Psoas muscle (tissue), 7 donors: ENCODE measurements at regions not wholly inside any gene's neighbourhood (a gene's known extent, or its start where the extent isn't known, plus 50 kb on each side); places are given as distances from the start of the nearest gene placed in this dataset.

Source experiments
- ATAC-seq, 4 donors: fragments of 200-7000 bp; cut with Tn5 transposase; one replicate each; pipeline ENCODE4 v1.9.1; 2020; ENCODE audit warnings: moderate library complexity in 3 of 4, mild to moderate bottlenecking in 2 of 4
- DNase-seq, 2 donors: peaks; one replicate each; pipeline ENCODE4 v3.0.0-alpha.2; 2020
- H3K27ac ChIP-seq: fragments of 200-600 bp; one replicate; pipeline ENCODE4 v1.8.0; 2022
- H3K27me3 ChIP-seq, 3 donors: fragments of 200-600 bp in 1 of 3; one replicate each; pipeline versions ENCODE4 v1.6.1 to v1.8.0; 2013 to 2022; ENCODE audit warnings: low read length in 2 of 3, mild to moderate bottlenecking in 2 of 3, moderate library complexity in 1 of 3; ENCODE audit not compliant: insufficient read depth in 3 of 3
- H3K36me3 ChIP-seq, 2 donors: fragments of 200-600 bp in 1 of 2; one replicate each; pipeline versions ENCODE4 v1.6.1 to v1.8.0; 2013 to 2022; ENCODE audit warnings: low read depth in 1 of 2, mild to moderate bottlenecking in 1 of 2, moderate library complexity in 1 of 2; ENCODE audit not compliant: insufficient read depth in 1 of 2
- H3K4me1 ChIP-seq: fragments of 200-600 bp; one replicate; pipeline ENCODE4 v1.8.0; 2022
- H3K4me3 ChIP-seq: fragments of 200-600 bp; one replicate; pipeline ENCODE4 v1.8.0; 2022; ENCODE audit warnings: mild to moderate bottlenecking
- H3K9me3 ChIP-seq: fragments of 200-600 bp; one replicate; pipeline ENCODE4 v1.8.0; 2022
- CTCF ChIP-seq: fragments of 200-600 bp; IDR thresholded peaks from one replicate; pipeline ENCODE4 v1.8.0; 2022; ENCODE audit warnings: antibody characterized with exemption
- WGBS, 3 donors: extraction: QIAGEN DNeasy Blood & Tissue Kit; methylation state at CpG; one replicate each; pipeline versions ENCODE4 v1.1.6 to v1.1.7; 2013; 5-methylcytosine and 5-hydroxymethylcytosine counted together
- intact Hi-C, 2 donors: fragments of 100-400 bp; cut with DNase I; formaldehyde crosslinking; loops; one replicate each; pipeline versions ENCODE4 v1.11.0 to v1.14.2; 2022
- donor health status: healthy with polysubstance abuse.
- donor health status: DM: no; HTN: no; CAD: no; lungs with moderate emphysema.
- donor health status: Bipolar disorder and iron deficiency.
- donor health status: healthy.
- donor health status: DM: yes; HTN: yes; CAD: no.
- donor health status: DM: no; HTN: no; CAD: no.
- donor health status: DM: yes; HTN: yes; CAD: no.

- no peak overlapping the region for H3K4me3 ChIP-seq
- H3K4me1 ChIP-seq: no peaks in the 10 kb centered on the region
- no peaks in the 10 kb centered on the region for H3K36me3 ChIP-seq
- no peak for DNase-seq
- no peak overlapping the region for H3K27ac ChIP-seq
- H3K27me3 ChIP-seq: no peaks in the 10 kb centered on the region
- no peak for TF ChIP-seq CTCF
- H3K9me3 ChIP-seq: no peaks in the 10 kb centered on the region
- intact Hi-C loops: loop anchor here in 1 of 2 donors (10.0 kb wide), 1 partner anchor 1803 kb away; no protein-coding TSS in a partner anchor
- ATAC-seq: no peak
Measured at GRCh38 chr18:6652098-6652497, 77.4 kb upstream of the ARHGAP28 start.

GRCh38 chr18:6653880-6654279 is 75.6 kb upstream of the ARHGAP28 start:
- intact Hi-C loops: loop anchor here in 1 of 2 donors (10.0 kb wide), 1 partner anchor 1801 kb away; no protein-coding TSS in a partner anchor
- no peaks in the 10 kb centered on the region for H3K9me3 ChIP-seq
- H3K4me3 ChIP-seq: no peak overlapping the region
- H3K27ac ChIP-seq: no peak overlapping the region
- DNase-seq: no peak
- TF ChIP-seq CTCF: no peak
- ATAC-seq: no peak
- no peaks in the 10 kb centered on the region for H3K36me3 ChIP-seq
- H3K4me1 ChIP-seq: no peaks in the 10 kb centered on the region
- H3K27me3 ChIP-seq: no peaks in the 10 kb centered on the region
- WGBS, 3 donors: 34 to 58% (median 44%) methylated on average over 2 of the region's 2 CpGs

GRCh38 chr18:6659963-6660725 is 69.4 kb upstream of the ARHGAP28 start:
- H3K27ac ChIP-seq: peak overlapping the region; percentile 12
- no peaks in the 10 kb centered on the region for H3K27me3 ChIP-seq
- H3K4me1 ChIP-seq: peaks cover 5% of the 10 kb centered on the region
- no peaks in the 10 kb centered on the region for H3K36me3 ChIP-seq
- H3K9me3 ChIP-seq: no peaks in the 10 kb centered on the region
- ATAC-seq (peak; percentile 49 to 97 (median 93)), DNase-seq (no peak)
- peak overlapping the region; percentile 22 for H3K4me3 ChIP-seq
- no peak for TF ChIP-seq CTCF
- WGBS, 3 donors: 44 to 52% (median 45%) methylated on average over 7 of the region's 7 CpGs
- intact Hi-C loops: loop anchor here in 1 of 2 donors (5.0 to 10.0 kb wide), 3 partner anchors 67 to 1795 kb away; partner anchors contain the start of gene ARHGAP28

DNA sequence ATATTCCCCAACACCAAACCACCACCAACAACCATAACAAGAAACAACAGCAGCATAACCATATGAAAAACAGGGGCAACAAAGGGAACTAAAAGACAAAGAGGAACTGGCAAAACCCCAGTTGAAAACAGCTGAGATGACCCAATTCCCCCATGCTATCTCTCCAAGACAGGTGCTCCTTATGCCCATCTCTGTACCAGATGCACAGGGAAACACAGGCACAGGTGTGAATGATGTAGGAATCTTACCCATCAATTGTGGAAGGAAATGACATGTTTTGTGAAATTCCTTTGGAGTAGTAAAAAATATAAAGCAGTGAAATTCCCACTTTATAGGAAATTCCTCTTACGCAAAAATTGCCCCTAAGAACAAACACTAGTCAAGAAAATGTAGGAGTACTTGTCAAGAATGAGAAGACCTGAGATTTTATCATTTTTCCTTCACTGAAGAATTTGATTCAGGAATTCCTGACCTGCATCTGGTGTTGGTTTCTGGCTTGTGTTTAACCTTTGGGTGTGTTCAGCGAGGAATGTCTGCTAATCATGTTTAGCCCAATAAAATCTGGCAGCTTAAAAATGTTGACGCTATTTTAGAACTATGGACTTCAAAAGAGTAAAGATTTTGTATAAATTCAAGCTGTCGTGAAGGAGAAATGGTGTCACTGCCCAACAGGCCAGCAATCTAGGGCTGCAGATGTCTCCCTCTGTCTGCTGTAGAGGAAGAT is 67.7 kb upstream of the ARHGAP28 start:
- no peak overlapping the region for H3K4me3 ChIP-seq
- no peaks in the 10 kb centered on the region for H3K27me3 ChIP-seq
- H3K36me3 ChIP-seq: no peaks in the 10 kb centered on the region
- H3K9me3 ChIP-seq: no peaks in the 10 kb centered on the region
- no peak for TF ChIP-seq CTCF
- peaks cover 5% of the 10 kb centered on the region for H3K4me1 ChIP-seq
- H3K27ac ChIP-seq: no peak overlapping the region
- 46 to 52% (median 48%) methylated on average over 4 of the region's 4 CpGs for WGBS, 3 donors
- intact Hi-C loops: loop anchor here in 1 of 2 donors (5.0 to 10.0 kb wide), 2 partner anchors 65 to 97 kb away; partner anchors contain the start of gene ARHGAP28
- ATAC-seq: no peak
- no peak for DNase-seq
